Transverse colon (tissue), 4 donors: ENCODE measurements at regions not wholly inside any gene's neighbourhood (a gene's known extent, or its start where the extent isn't known, plus 50 kb on each side); places are given as distances from the start of the nearest gene placed in this dataset.

Experiments
- DNase-seq: peaks from one replicate; pipeline ENCODE4 v3.0.0-alpha.2; 2019
- H3K27ac ChIP-seq, 4 donors: fragments of 200-600 bp; sonication (generic); 2 replicates each; pipeline ENCODE4 v1.5.1; 2016 to 2018; ENCODE audit warnings: inconsistent platforms in 4 of 4
- H3K27me3 ChIP-seq: fragments of 200-600 bp; sonication (generic); 2 replicates; pipeline ENCODE4 v1.5.1; 2017; ENCODE audit warnings: inconsistent platforms
- H3K36me3 ChIP-seq, 4 donors: fragments of 200-600 bp; sonication (generic); 2 replicates each; pipeline ENCODE4 v1.5.1; 2017 to 2019; ENCODE audit warnings: inconsistent platforms in 4 of 4
- H3K4me1 ChIP-seq, 4 donors: fragments of 200-600 bp; sonication (generic); 2 replicates each; pipeline ENCODE4 v1.5.1; 2017 to 2020; ENCODE audit warnings: inconsistent platforms in 4 of 4
- H3K4me3 ChIP-seq, 4 donors: fragments of 200-600 bp; sonication (generic); 1 replicate in 1 of 4; 2 replicates in 3 of 4; pipeline versions ENCODE4 v1.5.1 to v1.6.1; 2017 to 2019; ENCODE audit warnings: inconsistent platforms in 4 of 4
- H3K9me3 ChIP-seq, 2 donors: fragments of 200-600 bp; sonication (generic); 2 replicates each; pipeline ENCODE4 v1.5.1; 2017 to 2019; ENCODE audit warnings: inconsistent platforms in 2 of 2
- EP300 ChIP-seq: sonication (generic); formaldehyde crosslinking; IDR thresholded peaks from one replicate; pipeline ENCODE4 v1.6.1; 2017; ENCODE audit warnings: antibody characterized with exemption, low read depth
- POLR2A ChIP-seq: fragments of 450-650 bp; IDR thresholded peaks from one replicate; pipeline ENCODE4 v1.6.1; 2016; ENCODE audit warnings: antibody characterized with exemption, mild to moderate bottlenecking, moderate library complexity
- POLR2AphosphoS5 ChIP-seq, 3 donors: sonication (generic); formaldehyde crosslinking; IDR thresholded peaks; one replicate each; pipeline ENCODE4 v1.6.1; 2016; ENCODE audit warnings: antibody characterized with exemption in 3 of 3
- WGBS, 2 donors: methylation state at CpG; one replicate each; pipeline ENCODE4 v1.1.5; 2018; ENCODE audit warnings: low coverage in 1 of 2; 5-methylcytosine and 5-hydroxymethylcytosine counted together
- in situ Hi-C, 4 donors: fragments of 200-750 bp; cut with MboI; loops; one replicate each; pipeline versions ENCODE4 v1.15.0 to v1.15.1; 2017; ENCODE audit warnings: low sequenced_read_pairs in 3 of 4, low pct_ligation_motif_present in 1 of 4, low pct_unique_long_range_greater_than_20kb in 1 of 4
- intact Hi-C: fragments of 100-400 bp; cut with DNase I; formaldehyde crosslinking; loops from one replicate; pipeline ENCODE4 v1.15.1; 2023; ENCODE audit warnings: low total_unique reads
- TF ChIP-seq, protein P1 (sequence below), 5 experiments: fragments of 200-600 bp in 3 of 5; fragments of 450-650 bp in 2 of 5; sonication (generic) in 3 of 5; IDR thresholded peaks; 1 replicate in 2 of 5; 2 replicates in 3 of 5; pipeline ENCODE4 v1.5.1; 2016 to 2017; ENCODE audit warnings: antibody characterized with exemption in 5 of 5, inconsistent platforms in 3 of 5, mild to moderate bottlenecking in 2 of 5, moderate library complexity in 1 of 5

DNA sequence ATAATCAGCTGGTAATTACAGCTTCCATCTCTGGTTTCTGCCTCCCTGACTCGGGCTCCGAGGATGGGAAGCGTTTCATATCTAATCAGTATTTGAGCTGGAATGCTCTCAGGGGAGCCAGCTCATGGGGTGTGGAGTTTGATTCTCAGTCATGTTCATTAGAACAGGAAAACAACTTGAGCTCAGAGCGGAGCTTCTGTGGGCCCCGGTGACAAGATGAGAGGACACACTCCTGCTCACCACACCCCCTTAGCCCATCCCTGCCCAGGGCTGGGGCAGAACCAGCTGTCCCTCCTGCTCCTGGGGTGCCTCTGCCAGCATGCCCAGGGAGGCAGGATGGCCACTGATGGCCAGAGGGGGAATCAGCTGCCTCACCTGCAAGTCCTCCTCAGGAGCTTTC is 726.0 kb downstream of the PTPRU start:
- in situ Hi-C loops, result no loop called here
- no peak for DNase-seq
- no peak overlapping the region for H3K4me3 ChIP-seq
- no peak overlapping the region for H3K27ac ChIP-seq
- intact Hi-C loops, result no loop called here
- TF ChIP-seq POLR2AphosphoS5 (IDR thresholded peaks at IDR 0.05) (no peak), POLR2A (no peak), EP300 (no peak)
- TF ChIP-seq, protein P1, sequence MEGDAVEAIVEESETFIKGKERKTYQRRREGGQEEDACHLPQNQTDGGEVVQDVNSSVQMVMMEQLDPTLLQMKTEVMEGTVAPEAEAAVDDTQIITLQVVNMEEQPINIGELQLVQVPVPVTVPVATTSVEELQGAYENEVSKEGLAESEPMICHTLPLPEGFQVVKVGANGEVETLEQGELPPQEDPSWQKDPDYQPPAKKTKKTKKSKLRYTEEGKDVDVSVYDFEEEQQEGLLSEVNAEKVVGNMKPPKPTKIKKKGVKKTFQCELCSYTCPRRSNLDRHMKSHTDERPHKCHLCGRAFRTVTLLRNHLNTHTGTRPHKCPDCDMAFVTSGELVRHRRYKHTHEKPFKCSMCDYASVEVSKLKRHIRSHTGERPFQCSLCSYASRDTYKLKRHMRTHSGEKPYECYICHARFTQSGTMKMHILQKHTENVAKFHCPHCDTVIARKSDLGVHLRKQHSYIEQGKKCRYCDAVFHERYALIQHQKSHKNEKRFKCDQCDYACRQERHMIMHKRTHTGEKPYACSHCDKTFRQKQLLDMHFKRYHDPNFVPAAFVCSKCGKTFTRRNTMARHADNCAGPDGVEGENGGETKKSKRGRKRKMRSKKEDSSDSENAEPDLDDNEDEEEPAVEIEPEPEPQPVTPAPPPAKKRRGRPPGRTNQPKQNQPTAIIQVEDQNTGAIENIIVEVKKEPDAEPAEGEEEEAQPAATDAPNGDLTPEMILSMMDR (IDR thresholded peaks at IDR 0.05), result no peak
- H3K9me3 ChIP-seq, result no peaks in the 10 kb centered on the region
- no peaks in the 10 kb centered on the region for H3K4me1 ChIP-seq
- WGBS, 2 donors, result 73% methylated on average over 4 of the region's 5 CpGs; no CpG with 5 or more reads in 1 of the 2 donors
- H3K27me3 ChIP-seq, result peaks cover 14% of the 10 kb centered on the region
- H3K36me3 ChIP-seq, result no peaks in the 10 kb centered on the region

DNA sequence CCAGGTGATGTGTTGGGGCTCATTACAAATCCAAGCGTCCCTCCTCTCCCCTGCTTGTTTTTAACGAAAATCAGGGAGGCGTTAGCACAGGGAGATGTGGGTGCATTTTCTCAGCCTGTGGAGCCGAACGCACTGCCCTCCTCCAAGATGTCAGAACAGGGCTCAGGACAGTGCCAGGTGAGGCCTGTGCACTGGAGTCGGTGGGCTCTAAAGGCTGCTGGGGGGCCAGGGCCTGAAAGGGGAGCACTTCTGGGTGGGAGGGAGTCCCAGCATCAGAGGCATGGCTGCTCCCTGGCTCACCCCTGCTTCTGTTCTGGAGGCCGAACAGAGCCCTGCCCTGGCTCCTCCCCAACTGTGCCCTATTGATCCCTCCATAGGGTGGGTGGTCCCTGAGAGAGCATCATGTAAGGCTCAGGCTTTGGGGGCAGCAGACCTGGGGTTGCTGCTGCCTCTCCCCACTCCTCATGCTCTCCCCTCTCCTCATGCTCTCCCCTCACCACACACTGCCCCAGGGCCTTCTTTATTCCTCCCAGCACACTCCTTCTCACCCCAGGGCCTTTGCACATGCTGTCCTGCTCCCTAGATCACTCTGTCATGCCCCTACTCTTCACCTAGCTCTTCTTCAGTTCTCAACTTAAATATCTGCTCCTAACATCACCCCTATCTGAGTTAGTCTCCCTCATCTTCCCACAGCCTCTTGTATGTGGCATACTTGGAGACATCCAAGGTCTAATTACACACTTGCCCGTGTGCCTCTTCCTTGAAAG is 725.2 kb downstream of the PTPRU start:
- Histone ChIP-seq H3K36me3 (no peaks in the 10 kb centered on the region), H3K4me3 (no peak overlapping the region), H3K9me3 (no peaks in the 10 kb centered on the region), H3K4me1 (no peaks in the 10 kb centered on the region), H3K27ac (no peak overlapping the region), H3K27me3 (peaks cover 14% of the 10 kb centered on the region)
- TF ChIP-seq POLR2A, result no peak
- TF ChIP-seq EP300, result no peak
- TF ChIP-seq, protein P1 (IDR thresholded peaks at IDR 0.05), result no peak
- no peak for TF ChIP-seq POLR2AphosphoS5 (IDR thresholded peaks at IDR 0.05)
- intact Hi-C loops, result no loop called here
- no peak for DNase-seq
- WGBS, 2 donors, result 50 to 69% methylated on average over 1 to 8 of the region's 8 CpGs
- in situ Hi-C loops, result no loop called here

DNA sequence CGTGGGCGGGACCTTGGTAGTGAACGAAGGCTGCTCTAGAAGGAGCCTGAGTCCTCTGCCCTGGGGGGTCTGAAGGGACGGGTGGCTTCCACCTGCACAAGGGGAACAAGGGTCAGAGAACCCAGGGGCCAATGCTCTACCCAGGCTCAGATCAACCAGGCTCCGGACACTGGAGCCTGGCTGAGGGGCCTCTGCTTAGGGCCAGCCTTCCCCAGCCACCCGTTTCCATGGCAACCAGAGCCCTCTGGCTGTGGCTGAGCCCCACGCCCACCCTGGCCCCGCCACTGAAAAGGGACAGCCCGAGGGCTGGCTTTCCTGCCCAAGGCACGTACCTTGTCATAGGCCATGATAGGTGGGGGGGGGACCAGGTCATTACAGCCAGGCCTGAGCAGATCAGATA is 724.6 kb downstream of the PTPRU start:
- no peak for DNase-seq
- Histone ChIP-seq H3K9me3 (no peaks in the 10 kb centered on the region), H3K36me3 (no peaks in the 10 kb centered on the region), H3K4me1 (no peaks in the 10 kb centered on the region), H3K27ac (no peak overlapping the region), H3K27me3 (peaks cover 14% of the 10 kb centered on the region), H3K4me3 (no peak overlapping the region)
- in situ Hi-C loops (no loop called here), intact Hi-C loops (no loop called here)
- 44% methylated on average over 10 of the region's 10 CpGs; no CpG with 5 or more reads in 1 of the 2 donors for WGBS, 2 donors
- TF ChIP-seq POLR2A (no peak), EP300 (no peak), POLR2AphosphoS5 (IDR thresholded peaks at IDR 0.05) (no peak)
- TF ChIP-seq, protein P1 (IDR thresholded peaks at IDR 0.05), result no peak

DNA sequence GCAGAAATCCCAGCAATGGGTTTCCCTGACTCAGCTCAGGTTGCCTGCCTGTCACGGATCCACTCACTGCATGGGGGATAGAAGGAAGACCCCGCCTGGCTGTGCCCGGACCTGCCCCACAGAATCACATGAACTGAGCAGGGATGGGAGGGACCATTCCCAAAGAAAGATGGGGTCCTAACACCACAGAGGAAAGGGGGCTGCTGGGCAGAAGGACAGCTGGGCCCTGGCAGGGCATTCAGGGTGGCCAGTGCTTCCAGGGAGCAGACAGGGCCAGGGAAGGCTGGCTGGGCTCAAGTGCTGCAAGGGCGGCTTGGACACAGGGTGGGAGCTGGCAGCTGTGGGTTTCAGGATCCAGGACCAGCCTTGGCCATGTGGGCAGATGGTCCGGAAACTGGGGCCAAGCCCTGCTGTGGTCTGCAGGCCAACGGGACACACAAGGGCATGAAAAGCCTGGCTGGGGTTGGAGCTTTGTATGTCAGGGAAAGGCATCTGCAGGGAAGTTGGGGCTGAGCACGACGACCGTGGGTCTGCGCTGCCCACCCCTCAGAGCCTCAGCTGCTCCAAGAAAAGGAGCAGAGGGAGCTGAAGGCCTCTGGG is 723.9 kb downstream of the PTPRU start:
- Histone ChIP-seq H3K36me3 (no peaks in the 10 kb centered on the region), H3K9me3 (no peaks in the 10 kb centered on the region), H3K4me1 (no peaks in the 10 kb centered on the region), H3K27ac (no peak overlapping the region), H3K27me3 (peaks cover 14% of the 10 kb centered on the region), H3K4me3 (no peak overlapping the region)
- in situ Hi-C loops, result no loop called here
- no peak for TF ChIP-seq POLR2AphosphoS5 (IDR thresholded peaks at IDR 0.05)
- TF ChIP-seq, protein P1 (IDR thresholded peaks at IDR 0.05), result no peak
- intact Hi-C loops, result no loop called here
- WGBS, 2 donors, result 75% methylated on average over 10 of the region's 10 CpGs; no CpG with 5 or more reads in 1 of the 2 donors
- DNase-seq, result no peak
